GM12873 (cell line): ENCODE measurements at regions not wholly inside any gene's neighbourhood (a gene's known extent, or its start where the extent isn't known, plus 50 kb on each side); places are given as distances from the start of the nearest gene placed in this dataset.

Source experiments
- CTCF ChIP-seq: IDR thresholded peaks from 2 replicates; pipeline ENCODE4 v1.5.1; 2012; ENCODE audit warnings: low read depth, mild to moderate bottlenecking, moderate library complexity, low read length, control low read depth; ENCODE audit not compliant: insufficient read depth; ENCODE audit errors: missing control alignments

GRCh38 chr18:57991552-57991951, 52.5 kb upstream of the NEDD4L start:
- TF ChIP-seq CTCF, result no peak

GRCh38 chr18:57989536-57989935, 54.5 kb upstream of the NEDD4L start:
- no peak for TF ChIP-seq CTCF

GRCh38 chr18:57984490-57985115, 59.4 kb upstream of the NEDD4L start:
- no peak for TF ChIP-seq CTCF

GRCh38 chr18:57983965-57984364, 60.1 kb upstream of the NEDD4L start:
- TF ChIP-seq CTCF, result no peak

GRCh38 chr18:57983472-57983871, 60.6 kb upstream of the NEDD4L start:
- no peak for TF ChIP-seq CTCF

- no peak for TF ChIP-seq CTCF
These were observed 61.5 kb upstream of the NEDD4L start for GRCh38 chr18:57982372-57983021.

GRCh38 chr18:57981308-57982028, 62.6 kb upstream of the NEDD4L start:
- TF ChIP-seq CTCF, result no peak
